Lower leg skin (tissue), 3 donors: ENCODE measurements at regions not wholly inside any gene's neighbourhood (a gene's known extent, or its start where the extent isn't known, plus 50 kb on each side); places are given as distances from the start of the nearest gene placed in this dataset.

ENCODE experiments used
- CTCF ChIP-seq, 3 donors: fragments of 450-650 bp; IDR thresholded peaks; one replicate each; pipeline ENCODE4 v1.5.1; 2016; ENCODE audit warnings: antibody characterized with exemption in 3 of 3, mild to moderate bottlenecking in 3 of 3, moderate library complexity in 2 of 3
- POLR2A ChIP-seq, 2 donors: fragments of 450-650 bp; IDR thresholded peaks; one replicate each; pipeline ENCODE4 v1.6.1; 2016 to 2017; ENCODE audit warnings: antibody characterized with exemption in 2 of 2, mild to moderate bottlenecking in 1 of 2, moderate library complexity in 1 of 2

- TF ChIP-seq CTCF (IDR thresholded peaks at IDR 0.05) (no peak), POLR2A (IDR thresholded peaks at IDR 0.05) (no peak)
These were observed 243.1 kb upstream of the NBEA start for GRCh38 chr13:34698945-34699344.
